ENCODE measurements at regions not wholly inside any gene's neighbourhood (a gene's known extent, or its start where the extent isn't known, plus 50 kb on each side); places are given as distances from the start of the nearest gene placed in this dataset.

DNA sequence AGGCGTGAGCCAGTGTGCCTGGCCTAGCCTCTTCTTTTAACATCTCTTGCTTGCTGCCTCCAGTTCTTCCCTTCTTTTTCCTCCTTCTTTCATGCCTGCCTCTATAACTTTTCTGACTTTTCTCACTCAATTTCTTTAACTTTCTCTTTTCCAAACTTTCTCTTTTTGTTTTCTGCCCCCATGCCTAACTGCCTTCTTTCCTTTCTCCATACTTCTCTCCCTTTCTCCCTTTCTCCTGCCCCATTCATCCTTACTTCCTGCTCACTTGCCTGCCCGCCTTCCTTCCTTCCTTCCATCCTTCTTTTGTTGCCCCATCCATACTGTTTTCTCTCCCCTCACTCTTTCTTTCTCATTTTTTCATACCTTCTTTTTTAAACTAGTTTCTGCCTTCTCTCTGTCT is 105.2 kb downstream of the RBMX2 start:
- Mint-ChIP-seq H3K4me3 (no peak overlapping the region), H3K27ac (no peak overlapping the region), H3K36me3 (ENCODE audit: low read depth) (no peaks in the 10 kb centered on the region; the same call in 2 of the 3 replicates), H3K4me1 (no peaks in the 10 kb centered on the region), H3K27me3 (ENCODE audit: insufficient read depth, low read depth, poor library complexity) (peaks cover 3% of the 10 kb centered on the region), H3K9me3 (peaks cover 3% of the 10 kb centered on the region; the same call in 1 of the 3 replicates)
- H3K27me3 ChIP-seq (ENCODE audit: insufficient read depth): no peaks in the 10 kb centered on the region
- H4K20me1 ChIP-seq (replicated peaks; ENCODE audit: insufficient read depth): no peaks in the 10 kb centered on the region
- no peak overlapping the region for H3K4me2 ChIP-seq
- H2AFZ ChIP-seq: no peak overlapping the region
- DNase-seq (ENCODE audit: low spot score) (no peak), ATAC-seq (no peak)
- no peak overlapping the region for H3K4me3 ChIP-seq
- H3K27ac ChIP-seq (ENCODE audit: low read depth): no peak overlapping the region
- no peaks in the 10 kb centered on the region for H3F3A ChIP-seq (replicated peaks; ENCODE audit: low read depth)
- H3K79me2 ChIP-seq (replicated peaks; ENCODE audit: insufficient read depth): no peaks in the 10 kb centered on the region
- TF ChIP-seq ZNF331 (CRISPR knock-in tag; IDR thresholded peaks at IDR 0.05; ENCODE audit: low read depth) (no peak), NANOG (IDR thresholded peaks at IDR 0.05; ENCODE audit: borderline replicate concordance) (no peak), POLR2AphosphoS5 (IDR thresholded peaks at IDR 0.05; ENCODE audit: low read depth) (no peak), REST (IDR thresholded peaks at IDR 0.05; ENCODE audit: unreplicated experiment) (no peak), EZH2phosphoT487 (IDR thresholded peaks at IDR 0.05; ENCODE audit: unreplicated experiment) (no peak), ZNF114 (CRISPR knock-in tag; IDR thresholded peaks at IDR 0.05) (no peak), JUNB (IDR thresholded peaks at IDR 0.05; ENCODE audit: unreplicated experiment) (no peak), ETS1 (IDR thresholded peaks at IDR 0.05) (no peak), STAT1 (IDR thresholded peaks at IDR 0.05; ENCODE audit: unreplicated experiment) (no peak), EZH2 (IDR thresholded peaks at IDR 0.05; ENCODE audit: low read depth, unreplicated experiment) (no peak), CREB1 (CRISPR knock-in tag; IDR thresholded peaks at IDR 0.05; ENCODE audit: low read depth) (no peak)
- TF ChIP-seq, protein P1, sequence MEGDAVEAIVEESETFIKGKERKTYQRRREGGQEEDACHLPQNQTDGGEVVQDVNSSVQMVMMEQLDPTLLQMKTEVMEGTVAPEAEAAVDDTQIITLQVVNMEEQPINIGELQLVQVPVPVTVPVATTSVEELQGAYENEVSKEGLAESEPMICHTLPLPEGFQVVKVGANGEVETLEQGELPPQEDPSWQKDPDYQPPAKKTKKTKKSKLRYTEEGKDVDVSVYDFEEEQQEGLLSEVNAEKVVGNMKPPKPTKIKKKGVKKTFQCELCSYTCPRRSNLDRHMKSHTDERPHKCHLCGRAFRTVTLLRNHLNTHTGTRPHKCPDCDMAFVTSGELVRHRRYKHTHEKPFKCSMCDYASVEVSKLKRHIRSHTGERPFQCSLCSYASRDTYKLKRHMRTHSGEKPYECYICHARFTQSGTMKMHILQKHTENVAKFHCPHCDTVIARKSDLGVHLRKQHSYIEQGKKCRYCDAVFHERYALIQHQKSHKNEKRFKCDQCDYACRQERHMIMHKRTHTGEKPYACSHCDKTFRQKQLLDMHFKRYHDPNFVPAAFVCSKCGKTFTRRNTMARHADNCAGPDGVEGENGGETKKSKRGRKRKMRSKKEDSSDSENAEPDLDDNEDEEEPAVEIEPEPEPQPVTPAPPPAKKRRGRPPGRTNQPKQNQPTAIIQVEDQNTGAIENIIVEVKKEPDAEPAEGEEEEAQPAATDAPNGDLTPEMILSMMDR (conservative IDR thresholded peaks at IDR 0.05; ENCODE audit: low read depth in 2 of 2): no peak
- TF ChIP-seq, protein P2, sequence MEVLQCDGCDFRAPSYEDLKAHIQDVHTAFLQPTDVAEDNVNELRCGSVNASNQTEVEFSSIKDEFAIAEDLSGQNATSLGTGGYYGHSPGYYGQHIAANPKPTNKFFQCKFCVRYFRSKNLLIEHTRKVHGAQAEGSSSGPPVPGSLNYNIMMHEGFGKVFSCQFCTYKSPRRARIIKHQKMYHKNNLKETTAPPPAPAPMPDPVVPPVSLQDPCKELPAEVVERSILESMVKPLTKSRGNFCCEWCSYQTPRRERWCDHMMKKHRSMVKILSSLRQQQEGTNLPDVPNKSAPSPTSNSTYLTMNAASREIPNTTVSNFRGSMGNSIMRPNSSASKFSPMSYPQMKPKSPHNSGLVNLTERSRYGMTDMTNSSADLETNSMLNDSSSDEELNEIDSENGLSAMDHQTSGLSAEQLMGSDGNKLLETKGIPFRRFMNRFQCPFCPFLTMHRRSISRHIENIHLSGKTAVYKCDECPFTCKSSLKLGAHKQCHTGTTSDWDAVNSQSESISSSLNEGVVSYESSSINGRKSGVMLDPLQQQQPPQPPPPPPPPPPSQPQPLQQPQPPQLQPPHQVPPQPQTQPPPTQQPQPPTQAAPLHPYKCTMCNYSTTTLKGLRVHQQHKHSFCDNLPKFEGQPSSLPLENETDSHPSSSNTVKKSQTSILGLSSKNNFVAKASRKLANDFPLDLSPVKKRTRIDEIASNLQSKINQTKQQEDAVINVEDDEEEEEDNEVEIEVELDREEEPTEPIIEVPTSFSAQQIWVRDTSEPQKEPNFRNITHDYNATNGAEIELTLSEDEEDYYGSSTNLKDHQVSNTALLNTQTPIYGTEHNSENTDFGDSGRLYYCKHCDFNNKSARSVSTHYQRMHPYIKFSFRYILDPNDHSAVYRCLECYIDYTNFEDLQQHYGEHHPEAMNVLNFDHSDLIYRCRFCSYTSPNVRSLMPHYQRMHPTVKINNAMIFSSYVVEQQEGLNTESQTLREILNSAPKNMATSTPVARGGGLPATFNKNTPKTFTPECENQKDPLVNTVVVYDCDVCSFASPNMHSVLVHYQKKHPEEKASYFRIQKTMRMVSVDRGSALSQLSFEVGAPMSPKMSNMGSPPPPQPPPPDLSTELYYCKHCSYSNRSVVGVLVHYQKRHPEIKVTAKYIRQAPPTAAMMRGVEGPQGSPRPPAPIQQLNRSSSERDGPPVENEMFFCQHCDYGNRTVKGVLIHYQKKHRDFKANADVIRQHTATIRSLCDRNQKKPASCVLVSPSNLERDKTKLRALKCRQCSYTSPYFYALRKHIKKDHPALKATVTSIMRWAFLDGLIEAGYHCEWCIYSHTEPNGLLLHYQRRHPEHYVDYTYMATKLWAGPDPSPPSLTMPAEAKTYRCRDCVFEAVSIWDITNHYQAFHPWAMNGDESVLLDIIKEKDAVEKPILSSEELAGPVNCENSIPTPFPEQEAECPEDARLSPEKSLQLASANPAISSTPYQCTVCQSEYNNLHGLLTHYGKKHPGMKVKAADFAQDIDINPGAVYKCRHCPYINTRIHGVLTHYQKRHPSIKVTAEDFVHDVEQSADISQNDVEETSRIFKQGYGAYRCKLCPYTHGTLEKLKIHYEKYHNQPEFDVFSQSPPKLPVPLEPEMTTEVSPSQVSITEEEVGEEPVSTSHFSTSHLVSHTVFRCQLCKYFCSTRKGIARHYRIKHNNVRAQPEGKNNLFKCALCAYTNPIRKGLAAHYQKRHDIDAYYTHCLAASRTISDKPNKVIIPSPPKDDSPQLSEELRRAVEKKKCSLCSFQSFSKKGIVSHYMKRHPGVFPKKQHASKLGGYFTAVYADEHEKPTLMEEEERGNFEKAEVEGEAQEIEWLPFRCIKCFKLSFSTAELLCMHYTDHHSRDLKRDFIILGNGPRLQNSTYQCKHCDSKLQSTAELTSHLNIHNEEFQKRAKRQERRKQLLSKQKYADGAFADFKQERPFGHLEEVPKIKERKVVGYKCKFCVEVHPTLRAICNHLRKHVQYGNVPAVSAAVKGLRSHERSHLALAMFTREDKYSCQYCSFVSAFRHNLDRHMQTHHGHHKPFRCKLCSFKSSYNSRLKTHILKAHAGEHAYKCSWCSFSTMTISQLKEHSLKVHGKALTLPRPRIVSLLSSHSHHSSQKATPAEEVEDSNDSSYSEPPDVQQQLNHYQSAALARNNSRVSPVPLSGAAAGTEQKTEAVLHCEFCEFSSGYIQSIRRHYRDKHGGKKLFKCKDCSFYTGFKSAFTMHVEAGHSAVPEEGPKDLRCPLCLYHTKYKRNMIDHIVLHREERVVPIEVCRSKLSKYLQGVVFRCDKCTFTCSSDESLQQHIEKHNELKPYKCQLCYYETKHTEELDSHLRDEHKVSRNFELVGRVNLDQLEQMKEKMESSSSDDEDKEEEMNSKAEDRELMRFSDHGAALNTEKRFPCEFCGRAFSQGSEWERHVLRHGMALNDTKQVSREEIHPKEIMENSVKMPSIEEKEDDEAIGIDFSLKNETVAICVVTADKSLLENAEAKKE (CRISPR knock-in tag; IDR thresholded peaks at IDR 0.05): no peak
- peaks cover 13% of the 10 kb centered on the region; the same call in 1 of the 2 replicates for H3K4me1 ChIP-seq (ENCODE audit: insufficient read depth)
- no peaks in the 10 kb centered on the region for H3K9me2 ChIP-seq (ENCODE audit: insufficient read depth)
- H3K36me3 ChIP-seq (ENCODE audit: insufficient read depth): no peaks in the 10 kb centered on the region
